Inferior parietal cortex (tissue), 1 donor: ENCODE measurements at regions not wholly inside any gene's neighbourhood (a gene's known extent, or its start where the extent isn't known, plus 50 kb on each side); places are given as distances from the start of the nearest gene placed in this dataset.

Experiments used
- DNase-seq: peaks from one replicate; pipeline ENCODE4 v3.0.0-alpha.2; 2016; ENCODE audit errors: extremely low spot score

- no peak for DNase-seq
These were observed 260.3 kb upstream of the MOCS1 start for GRCh38 chr6:40194447-40195170.

- DNase-seq: no peak
These were observed 258.3 kb upstream of the MOCS1 start for GRCh38 chr6:40192516-40192915.

- no peak for DNase-seq
These were observed 254.7 kb upstream of the MOCS1 start for GRCh38 chr6:40188931-40189330.

DNA sequence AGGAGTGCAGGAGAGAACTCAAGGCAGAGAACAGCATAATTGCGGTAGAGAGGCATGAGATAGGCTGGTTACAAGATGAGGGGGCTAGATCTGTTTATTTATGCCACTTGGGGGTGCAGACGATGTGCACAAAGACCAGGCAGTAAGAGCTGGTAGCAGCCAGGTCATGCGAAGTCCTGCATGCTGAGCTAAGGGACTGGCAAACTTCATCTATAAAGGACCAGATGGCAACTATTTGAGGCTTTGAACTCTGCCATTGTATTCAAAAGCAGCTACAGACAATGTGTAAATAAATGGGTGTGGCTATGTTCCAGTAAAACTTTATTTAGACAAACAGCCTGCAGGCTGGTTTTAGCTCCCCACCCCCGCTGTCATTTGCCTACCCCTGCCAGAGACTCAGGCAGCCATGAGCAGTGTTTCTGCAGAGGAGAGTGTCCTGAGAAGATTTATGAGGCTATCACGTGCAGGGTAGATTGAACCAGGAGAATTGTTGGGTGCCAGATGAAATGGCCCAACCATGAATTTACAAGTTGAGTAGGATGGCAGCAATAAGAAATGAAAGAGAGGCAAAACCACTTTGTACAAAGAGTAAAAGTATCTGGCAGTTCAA is 253.4 kb upstream of the MOCS1 start:
- no peak for DNase-seq

DNA sequence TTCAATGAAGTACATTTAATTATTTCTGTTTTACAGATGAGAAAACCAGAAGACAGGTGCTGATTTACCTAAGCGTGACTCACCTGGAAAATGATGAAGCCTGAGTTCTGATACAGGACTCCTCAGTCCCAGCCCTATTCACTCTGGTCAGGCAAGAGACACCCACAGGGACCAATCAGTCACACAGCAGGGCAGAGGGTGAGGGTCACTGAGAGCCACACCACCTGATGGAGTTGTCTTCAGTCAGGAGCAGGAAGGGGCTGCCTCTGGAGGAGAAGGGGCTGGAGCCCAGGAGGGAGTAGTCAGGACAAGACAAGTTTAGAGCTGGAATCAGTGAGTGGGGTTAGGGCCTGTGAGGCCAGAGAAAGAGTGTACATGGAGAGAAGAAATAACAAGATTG is 251.2 kb upstream of the MOCS1 start:
- no peak for DNase-seq

DNA sequence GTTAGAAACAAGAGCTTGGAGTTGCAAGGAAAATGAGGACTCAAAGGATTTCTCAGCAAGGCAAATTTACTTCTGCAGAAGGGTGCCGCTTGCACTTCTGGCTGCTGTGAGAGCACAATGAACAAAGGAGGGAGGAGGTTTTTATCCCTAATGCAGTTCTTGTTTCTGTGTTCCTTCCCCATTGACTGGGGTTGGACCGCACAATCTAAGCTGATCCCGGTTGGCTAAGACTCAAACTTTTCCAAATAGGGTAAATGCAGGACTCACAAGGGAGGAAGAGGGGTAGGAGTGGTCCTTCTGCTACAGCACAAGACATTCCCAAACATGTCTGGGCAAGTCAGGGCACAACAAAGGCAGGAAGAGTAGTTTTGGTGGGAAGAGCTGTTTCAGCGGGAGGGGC is 249.6 kb upstream of the MOCS1 start:
- DNase-seq: no peak

GRCh38 chr6:40181367-40181766 is 247.1 kb upstream of the MOCS1 start:
- DNase-seq: no peak

- no peak for DNase-seq
These were observed 246.0 kb upstream of the MOCS1 start for GRCh38 chr6:40180271-40180670.

GRCh38 chr6:40179496-40179895 is 245.2 kb upstream of the MOCS1 start:
- no peak for DNase-seq

- DNase-seq: no peak
These were observed 243.3 kb upstream of the MOCS1 start for GRCh38 chr6:40177598-40177997.

DNA sequence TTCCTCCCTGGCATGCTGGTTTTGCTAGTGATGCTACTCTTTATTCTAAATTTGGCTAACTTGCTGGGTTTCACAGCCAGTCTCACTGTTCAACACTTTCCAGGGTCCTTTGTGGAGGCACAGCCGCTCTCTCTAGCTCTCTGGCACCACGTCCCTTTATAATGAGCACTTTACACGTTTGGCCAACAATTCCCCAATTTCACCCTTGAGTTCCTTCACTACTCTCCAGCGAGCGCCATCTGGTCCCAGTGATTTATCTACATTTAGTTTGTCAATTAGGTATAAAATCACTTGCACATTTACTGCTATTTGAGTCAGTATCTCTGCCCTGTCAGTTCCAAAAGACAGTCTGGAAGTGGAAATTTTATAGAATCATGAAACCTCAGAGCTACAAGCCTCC is 241.9 kb upstream of the MOCS1 start:
- peak; percentile 31 for DNase-seq

GRCh38 chr6:40172272-40172671 is 238.0 kb upstream of the MOCS1 start:
- no peak for DNase-seq

DNA sequence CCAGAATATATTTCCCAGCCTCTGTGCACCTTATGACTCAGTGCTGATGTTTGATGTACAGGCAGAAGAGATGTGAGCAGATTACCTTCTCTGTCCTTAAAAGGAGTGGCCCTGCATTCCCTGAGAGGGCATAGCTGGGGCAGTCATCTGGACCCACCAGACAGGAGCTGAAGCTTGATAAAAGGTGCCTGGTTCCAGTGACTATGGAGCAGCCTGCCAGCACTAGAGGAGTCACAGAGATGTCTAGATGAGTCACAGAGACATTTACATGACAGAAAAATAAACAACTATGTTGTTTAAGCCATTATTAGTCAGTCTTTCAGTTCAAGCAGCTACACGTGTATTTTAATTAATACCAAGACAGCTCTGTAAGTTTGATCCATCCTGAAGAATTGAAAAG is 237.1 kb upstream of the MOCS1 start:
- DNase-seq: no peak

- no peak for DNase-seq
These were observed 236.6 kb upstream of the MOCS1 start for GRCh38 chr6:40170856-40171255.

DNA sequence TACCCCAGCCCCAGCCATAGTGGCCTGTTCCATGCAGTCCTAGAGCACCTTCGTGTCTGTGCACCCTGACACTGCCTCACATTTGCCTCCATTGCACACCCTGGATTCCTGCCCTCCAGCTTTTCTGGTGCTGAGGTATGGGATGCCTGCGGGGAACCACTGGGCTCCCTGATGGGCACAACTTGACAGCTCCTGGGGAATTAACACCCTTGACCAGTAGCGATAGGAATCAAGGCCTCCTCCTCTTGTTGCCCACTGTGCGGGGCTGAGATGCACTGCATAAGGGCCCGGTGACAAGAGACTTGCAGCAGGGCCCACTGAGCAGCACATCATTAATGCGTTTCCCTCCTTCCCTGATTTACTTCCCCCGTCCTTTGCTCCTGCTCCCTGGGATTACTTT is 235.6 kb upstream of the MOCS1 start:
- DNase-seq: no peak

GRCh38 chr6:40166963-40167362 is 232.7 kb upstream of the MOCS1 start:
- no peak for DNase-seq

- DNase-seq: no peak
These were observed 230.9 kb upstream of the MOCS1 start for GRCh38 chr6:40165036-40165709.

DNA sequence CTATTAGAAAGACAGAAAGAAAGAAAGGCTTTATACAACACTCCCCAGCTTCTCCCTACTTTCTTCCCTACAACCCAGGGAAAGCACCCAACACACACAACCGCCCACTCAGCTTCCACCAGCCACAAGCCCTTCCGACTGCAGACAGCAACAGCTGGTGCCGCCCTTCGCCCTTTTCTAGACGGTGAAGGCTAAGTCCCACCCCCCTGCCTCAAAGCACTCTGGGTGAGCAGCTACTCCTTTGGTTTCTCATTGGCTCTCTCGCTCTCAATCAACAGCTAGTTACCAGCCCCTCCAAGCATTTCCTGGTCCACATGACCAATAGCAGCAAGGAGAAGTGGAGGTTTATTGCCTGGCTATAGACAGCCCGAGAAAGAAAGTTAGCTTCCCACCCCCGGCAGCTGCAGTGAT is 230.1 kb upstream of the MOCS1 start:
- peak; percentile 65 for DNase-seq

- peak; percentile 9 for DNase-seq
These were observed 229.7 kb upstream of the MOCS1 start for GRCh38 chr6:40163924-40164323.

DNA sequence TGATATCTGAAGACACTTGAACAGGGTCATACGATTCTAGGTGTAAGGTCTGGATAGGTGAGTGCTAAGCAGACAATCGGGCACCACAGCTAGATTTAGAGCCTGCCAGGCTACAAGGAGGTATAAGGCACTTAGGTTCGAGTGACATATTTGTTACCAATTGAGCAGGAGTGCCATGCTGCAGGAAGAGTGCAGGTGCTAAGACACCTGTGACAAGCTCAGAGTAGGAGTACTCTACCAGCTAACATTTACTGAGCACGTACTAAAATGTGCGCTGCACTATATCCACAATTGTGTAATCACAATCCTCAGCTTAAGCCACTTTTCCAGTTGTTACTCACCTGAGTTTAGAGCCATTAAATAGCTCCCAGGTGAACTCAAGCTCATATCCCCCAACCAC is 227.8 kb upstream of the MOCS1 start:
- no peak for DNase-seq

GRCh38 chr6:40160826-40161225 is 226.6 kb upstream of the MOCS1 start:
- no peak for DNase-seq

GRCh38 chr6:40159865-40160264 is 225.6 kb upstream of the MOCS1 start:
- DNase-seq: no peak
